ENCODE measurements at regions not wholly inside any gene's neighbourhood (a gene's known extent, or its start where the extent isn't known, plus 50 kb on each side); places are given as distances from the start of the nearest gene placed in this dataset.

DNA sequence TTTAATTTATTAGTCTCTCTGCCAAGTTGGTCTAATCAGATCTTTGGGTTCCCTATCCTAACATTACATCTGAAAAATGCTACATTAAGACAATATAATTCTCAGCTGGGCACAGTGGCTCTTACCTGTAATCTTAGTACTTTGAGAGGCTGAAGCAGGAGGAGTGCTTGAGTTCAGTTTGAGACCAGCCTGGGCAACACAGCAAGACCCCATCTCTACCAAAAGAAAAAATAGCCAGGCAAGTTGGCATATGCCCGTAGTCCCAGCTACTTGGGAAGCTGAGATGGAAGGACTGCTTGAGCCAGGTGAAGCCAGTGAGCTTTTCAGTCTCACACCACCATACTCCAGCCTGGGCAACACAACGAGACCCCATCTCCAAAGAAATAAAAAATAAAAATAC, 95.0 kb downstream of the KLF12 start:
- DNase-seq (ENCODE audit: low spot score), result no peak
- no peak for TF ChIP-seq CTCF (IDR thresholded peaks at IDR 0.05; ENCODE audit: borderline replicate concordance, control extremely low read depth, extremely low read depth, insufficient read depth, missing control alignments)
- in situ Hi-C loops (cut with MboI; ENCODE audit: low sequenced_read_pairs, unreplicated experiment), result no loop called here

GRCh38 chr13:74037762-74038161, 96.4 kb downstream of the KLF12 start:
- no peak for DNase-seq (ENCODE audit: low spot score)
- in situ Hi-C loops (cut with MboI; ENCODE audit: low sequenced_read_pairs, unreplicated experiment), result no loop called here
- no peak for TF ChIP-seq CTCF (IDR thresholded peaks at IDR 0.05; ENCODE audit: borderline replicate concordance, control extremely low read depth, extremely low read depth, insufficient read depth, missing control alignments)

- no peak for TF ChIP-seq CTCF (IDR thresholded peaks at IDR 0.05; ENCODE audit: borderline replicate concordance, control extremely low read depth, extremely low read depth, insufficient read depth, missing control alignments)
- no peak for DNase-seq (ENCODE audit: low spot score)
- in situ Hi-C loops (cut with MboI; ENCODE audit: low sequenced_read_pairs, unreplicated experiment), result no loop called here
Observed at GRCh38 chr13:74036373-74036772, 97.8 kb downstream of the KLF12 start.

GRCh38 chr13:74035896-74036295, 98.3 kb downstream of the KLF12 start:
- in situ Hi-C loops (cut with MboI; ENCODE audit: low sequenced_read_pairs, unreplicated experiment), result no loop called here
- TF ChIP-seq CTCF (IDR thresholded peaks at IDR 0.05; ENCODE audit: borderline replicate concordance, control extremely low read depth, extremely low read depth, insufficient read depth, missing control alignments), result no peak

GRCh38 chr13:74032325-74032724, 101.9 kb downstream of the KLF12 start:
- in situ Hi-C loops (cut with MboI; ENCODE audit: low sequenced_read_pairs, unreplicated experiment), result no loop called here
- no peak for TF ChIP-seq CTCF (IDR thresholded peaks at IDR 0.05; ENCODE audit: borderline replicate concordance, control extremely low read depth, extremely low read depth, insufficient read depth, missing control alignments)

More at GRCh38 chr13:74035896-74036295, 98.3 kb downstream of the KLF12 start:
- no peak for DNase-seq (ENCODE audit: low spot score)

GRCh38 chr13:74027161-74027779, 106.9 kb downstream of the KLF12 start:
- DNase-seq (ENCODE audit: low spot score), result no peak
- no peak for TF ChIP-seq CTCF (IDR thresholded peaks at IDR 0.05; ENCODE audit: borderline replicate concordance, control extremely low read depth, extremely low read depth, insufficient read depth, missing control alignments)
- in situ Hi-C loops (cut with MboI; ENCODE audit: low sequenced_read_pairs, unreplicated experiment), result no loop called here

More at GRCh38 chr13:74032325-74032724, 101.9 kb downstream of the KLF12 start:
- DNase-seq (ENCODE audit: low spot score), result no peak
